ENCODE measurements at regions not wholly inside any gene's neighbourhood (a gene's known extent, or its start where the extent isn't known, plus 50 kb on each side); places are given as distances from the start of the nearest gene placed in this dataset.

DNA sequence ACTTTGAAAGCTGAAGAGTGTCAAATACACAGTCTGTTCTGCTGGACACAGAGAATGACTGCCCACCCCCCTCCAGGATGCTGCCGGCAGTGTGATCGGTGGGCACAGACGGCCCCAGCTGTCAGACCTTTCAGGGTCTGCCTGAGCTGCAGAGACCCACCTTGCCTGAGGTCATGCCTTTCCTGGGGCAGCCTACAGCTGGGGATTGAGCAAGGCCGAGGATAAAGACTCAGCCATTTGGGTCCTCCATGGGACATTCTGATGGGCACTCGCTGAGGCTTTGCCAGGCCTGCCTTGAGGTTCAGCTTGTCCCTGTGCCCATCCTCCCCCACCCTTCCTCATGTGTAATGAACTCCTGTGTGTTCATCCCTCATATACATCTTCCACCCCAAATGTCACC is 102.3 kb upstream of the SMAD3 start:
- no peak overlapping the region for H3K56ac ChIP-seq (ENCODE audit: insufficient read length, low read depth, low read length)
- H2BK12ac ChIP-seq (ENCODE audit: insufficient read length, low read depth, low read length) = no peak overlapping the region
- H4K8ac ChIP-seq (replicated peaks; ENCODE audit: insufficient read length, low read depth, low read length) = no peak overlapping the region
- H3K4me1 ChIP-seq (ENCODE audit: insufficient read depth, low read length) = no peaks in the 10 kb centered on the region
- no peak overlapping the region for H3K27ac ChIP-seq (ENCODE audit: insufficient read length, low read depth, low read length)
- no peaks in the 10 kb centered on the region for H3K23me2 ChIP-seq (ENCODE audit: insufficient read length, low read depth, low read length, poor library complexity, severe bottlenecking)
- H3K79me2 ChIP-seq (ENCODE audit: insufficient read depth, low read length) = no peaks in the 10 kb centered on the region
- no peak overlapping the region for H3K9ac ChIP-seq (ENCODE audit: extremely low read depth, insufficient read length, low read length)
- no peaks in the 10 kb centered on the region for H3K79me1 ChIP-seq (ENCODE audit: insufficient read depth, low read depth, low read length, poor library complexity, severe bottlenecking)
- Mint-ChIP-seq H3K4me3 (no peak overlapping the region), H3K27me3 (ENCODE audit: low read depth) (peaks cover 4% of the 10 kb centered on the region), H3K36me3 (ENCODE audit: insufficient read depth in 1 of 3, low read depth in 3 of 3) (no peaks in the 10 kb centered on the region), H3K9me3 (no peaks in the 10 kb centered on the region), H3K4me1 (peaks cover 13 to 20% of the 10 kb centered on the region in 2 experiments), H3K27ac (no peak overlapping the region)
- H2AFZ ChIP-seq (ENCODE audit: low read length) = no peak overlapping the region
- no peak overlapping the region for H2BK120ac ChIP-seq (ENCODE audit: low read depth, low read length, poor library complexity, severe bottlenecking)
- no CpG with 5 or more reads among the region's 5 CpGs for WGBS (ENCODE audit: extremely low coverage, insufficient read length, low lambda C conversion rate)
- H3K9me3 ChIP-seq (ENCODE audit: control insufficient read depth, low read depth, low read length) = no peaks in the 10 kb centered on the region
- DNase-seq = no peak
- no peak overlapping the region for H3K4ac ChIP-seq (ENCODE audit: low read depth, low read length)
- H3K14ac ChIP-seq (ENCODE audit: insufficient read depth, low read length) = no peak overlapping the region
- H4K91ac ChIP-seq (ENCODE audit: insufficient read length, low read depth, low read length) = no peak overlapping the region
- no peak overlapping the region for H3K18ac ChIP-seq (ENCODE audit: insufficient read length, low read depth, low read length)
- H2BK15ac ChIP-seq (ENCODE audit: low read depth, low read length) = no peak overlapping the region
- no peaks in the 10 kb centered on the region for H3K27me3 ChIP-seq (ENCODE audit: insufficient read depth, low read length)
- H2BK20ac ChIP-seq (ENCODE audit: low read depth, low read length, poor library complexity, severe bottlenecking) = no peak overlapping the region
- H2BK5ac ChIP-seq (ENCODE audit: insufficient read length, low read length) = no peak overlapping the region
- H3K4me2 ChIP-seq (ENCODE audit: insufficient read depth, insufficient read length, low read length) = no peak overlapping the region
- no peaks in the 10 kb centered on the region for H4K20me1 ChIP-seq (ENCODE audit: control insufficient read depth, insufficient read depth, insufficient read length)
- no peak overlapping the region for H3K23ac ChIP-seq (ENCODE audit: insufficient read length, low read depth, low read length)
- no peak overlapping the region for H4K5ac ChIP-seq (ENCODE audit: insufficient read length, low read depth, low read length)
- no peak overlapping the region for H2AK5ac ChIP-seq (ENCODE audit: insufficient read length, low read length)
- TF ChIP-seq, protein P1, sequence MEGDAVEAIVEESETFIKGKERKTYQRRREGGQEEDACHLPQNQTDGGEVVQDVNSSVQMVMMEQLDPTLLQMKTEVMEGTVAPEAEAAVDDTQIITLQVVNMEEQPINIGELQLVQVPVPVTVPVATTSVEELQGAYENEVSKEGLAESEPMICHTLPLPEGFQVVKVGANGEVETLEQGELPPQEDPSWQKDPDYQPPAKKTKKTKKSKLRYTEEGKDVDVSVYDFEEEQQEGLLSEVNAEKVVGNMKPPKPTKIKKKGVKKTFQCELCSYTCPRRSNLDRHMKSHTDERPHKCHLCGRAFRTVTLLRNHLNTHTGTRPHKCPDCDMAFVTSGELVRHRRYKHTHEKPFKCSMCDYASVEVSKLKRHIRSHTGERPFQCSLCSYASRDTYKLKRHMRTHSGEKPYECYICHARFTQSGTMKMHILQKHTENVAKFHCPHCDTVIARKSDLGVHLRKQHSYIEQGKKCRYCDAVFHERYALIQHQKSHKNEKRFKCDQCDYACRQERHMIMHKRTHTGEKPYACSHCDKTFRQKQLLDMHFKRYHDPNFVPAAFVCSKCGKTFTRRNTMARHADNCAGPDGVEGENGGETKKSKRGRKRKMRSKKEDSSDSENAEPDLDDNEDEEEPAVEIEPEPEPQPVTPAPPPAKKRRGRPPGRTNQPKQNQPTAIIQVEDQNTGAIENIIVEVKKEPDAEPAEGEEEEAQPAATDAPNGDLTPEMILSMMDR (conservative IDR thresholded peaks at IDR 0.05) = no peak
- H3T11ph ChIP-seq (ENCODE audit: low read length) = no peak overlapping the region

Data from H9 (cell line).